SK-N-SH (cell line): ENCODE measurements at regions not wholly inside any gene's neighbourhood (a gene's known extent, or its start where the extent isn't known, plus 50 kb on each side); places are given as distances from the start of the nearest gene placed in this dataset.

Experiments
- CTCF ChIA-PET: fragments of 300-600, 350-600 bp; formaldehyde crosslinking; extraction: SDS; loops from one replicate; lab custom pipeline; 2021; lab: Yijun Ruan, JAX
- POLR2A ChIA-PET: fragments of 350-600 bp; sonication (Branson Sonifier 250); formaldehyde crosslinking; extraction: SDS; loops from one replicate; lab custom pipeline; 2020; ENCODE audit warnings: antibody characterized with exemption, inconsistent platforms; lab: Yijun Ruan, JAX
- DNase-seq: peaks from one replicate; pipeline ENCODE4 v3.0.0; 2012
- H2AFZ ChIP-seq: fragments of 200-600 bp; sonication (generic); 2 replicates; pipeline ENCODE4 v1.8.1; 2016; ENCODE audit warnings: antibody characterized with exemption, mild to moderate bottlenecking, low read depth
- H3F3A ChIP-seq: fragments of 200-600 bp; sonication (generic); replicated peaks from 2 replicates; pipeline ENCODE3; 2016; ENCODE audit warnings: antibody characterized with exemption, mild to moderate bottlenecking; ENCODE audit not compliant: insufficient read depth
- H3K27ac ChIP-seq, 2 experiments: fragments of 200-500 bp in 1 of 2; fragments of 200-600 bp in 1 of 2; sonication (Bioruptor generic) in 1 of 2; sonication (generic), shearing (Covaris generic) in 1 of 2; 2 replicates each; pipeline versions ENCODE4 v1.5.1 to v1.6.1; 2014 to 2016; ENCODE audit warnings: low read depth in 2 of 2, inconsistent platforms in 1 of 2, low read length in 1 of 2, mild to moderate bottlenecking in 1 of 2, mixed read lengths in 1 of 2
- H3K27me3 ChIP-seq: fragments of 200-600 bp; sonication (generic), shearing (Covaris generic); 2 replicates; pipeline ENCODE4 v1.6.1; 2016; ENCODE audit warnings: mixed run types; ENCODE audit not compliant: insufficient read depth
- H3K36me3 ChIP-seq, 2 experiments: fragments of 200-500 bp in 1 of 2; fragments of 200-600 bp in 1 of 2; sonication (Bioruptor generic) in 1 of 2; sonication (generic) in 1 of 2; replicated peaks in 1 of 2; 2 replicates each; pipeline versions ENCODE3 to v1.5.1; 2014 to 2016; ENCODE audit warnings: low read length in 1 of 2, mild to moderate bottlenecking in 1 of 2; ENCODE audit not compliant: insufficient read depth in 2 of 2, control insufficient read depth in 1 of 2
- H3K4me1 ChIP-seq, 2 experiments: fragments of 200-500 bp in 1 of 2; fragments of 200-600 bp in 1 of 2; sonication (Bioruptor generic) in 1 of 2; sonication (generic), shearing (Covaris generic) in 1 of 2; 2 replicates each; pipeline versions ENCODE4 v1.5.1 to v1.6.1; 2014 to 2016; ENCODE audit warnings: low read depth in 1 of 2, low read length in 1 of 2, mixed run types in 1 of 2; ENCODE audit not compliant: insufficient read depth in 2 of 2, control insufficient read depth in 1 of 2
- H3K4me2 ChIP-seq: fragments of 200-600 bp; sonication (generic), shearing (Covaris generic); 2 replicates; pipeline ENCODE4 v1.6.1; 2017; ENCODE audit warnings: mixed run types
- H3K4me3 ChIP-seq, 2 experiments: fragments of 200-500 bp in 1 of 2; fragments of 200-600 bp in 1 of 2; sonication (Bioruptor generic) in 1 of 2; sonication (generic), shearing (Covaris generic) in 1 of 2; 2 replicates each; pipeline versions ENCODE4 v1.5.1 to v1.8.1; 2014 to 2016; ENCODE audit warnings: low read depth in 2 of 2, inconsistent platforms in 1 of 2, low read length in 1 of 2, mild to moderate bottlenecking in 1 of 2, mixed read lengths in 1 of 2, moderate library complexity in 1 of 2
- H3K79me2 ChIP-seq: fragments of 200-600 bp; sonication (generic); 2 replicates; pipeline ENCODE4 v1.8.1; 2017; ENCODE audit warnings: mild to moderate bottlenecking; ENCODE audit not compliant: insufficient read depth
- H3K9ac ChIP-seq: fragments of 200-600 bp; sonication (generic); 2 replicates; pipeline ENCODE4 v1.6.1; 2017; ENCODE audit warnings: mixed run types
- H3K9me2 ChIP-seq: fragments of 200-600 bp; sonication (generic); 2 replicates; pipeline ENCODE4 v1.6.1; 2017; ENCODE audit warnings: mixed run types
- H3K9me3 ChIP-seq: fragments of 200-600 bp; sonication (generic); 2 replicates; pipeline ENCODE4 v1.6.1; 2017; ENCODE audit warnings: mixed run types, mild to moderate bottlenecking, moderate library complexity
- H4K20me1 ChIP-seq: fragments of 200-600 bp; sonication (generic); 2 replicates; pipeline ENCODE4 v1.6.1; 2017; ENCODE audit warnings: mild to moderate bottlenecking, mixed run types; ENCODE audit not compliant: insufficient read depth
- EP300 ChIP-seq, 2 experiments: IDR thresholded peaks; 2 replicates each; pipeline versions ENCODE4 v1.4.0 to v1.6.1; 2012; ENCODE audit warnings: borderline replicate concordance in 1 of 2, low read depth in 1 of 2, low read length in 1 of 2
- FOSL2 ChIP-seq: IDR thresholded peaks from 2 replicates; pipeline ENCODE4 v1.4.0; 2012; ENCODE audit warnings: low read depth, mild to moderate bottlenecking, moderate library complexity, borderline replicate concordance
- GATA2 ChIP-seq: sonication (generic); formaldehyde crosslinking; IDR thresholded peaks from 2 replicates; pipeline ENCODE4 v1.5.0; 2020; ENCODE audit warnings: mild to moderate bottlenecking, missing genetic modification reagents
- MAX ChIP-seq: IDR thresholded peaks from 2 replicates; pipeline ENCODE4 v1.4.0; 2012; ENCODE audit warnings: low read depth
- MXI1 ChIP-seq: IDR thresholded peaks from 2 replicates; pipeline ENCODE4 v1.6.1; 2012; ENCODE audit warnings: mild to moderate bottlenecking, low read depth, low read length, improper control_type of control experiment
- PBX3 ChIP-seq: IDR thresholded peaks from 2 replicates; pipeline ENCODE4; 2012
- POLR2AphosphoS5 ChIP-seq: IDR thresholded peaks from 2 replicates; pipeline ENCODE4 v1.6.1; 2012; ENCODE audit warnings: low read depth, low read length
- USF2 ChIP-seq: fragments of 150-350 bp; IDR thresholded peaks from 2 replicates; pipeline ENCODE4 v1.6.1; 2017; ENCODE audit warnings: antibody characterized with exemption, low read length, low read depth, borderline replicate concordance
- WGBS: methylation state at CpG from one replicate; pipeline ENCODE4 v1.1.6; 2017; ENCODE audit warnings: low lambda C conversion rate; 5-methylcytosine and 5-hydroxymethylcytosine counted together

GRCh38 chrX:149275836-149276235, 229.3 kb downstream of the IDS start:
- H3K36me3 ChIP-seq, result no peaks in the 10 kb centered on the region
- no peak overlapping the region for H2AFZ ChIP-seq
- H3K9me2 ChIP-seq, result no peaks in the 10 kb centered on the region
- no peaks in the 10 kb centered on the region for H3F3A ChIP-seq
- POLR2A ChIA-PET, result no interaction called here
- no peaks in the 10 kb centered on the region for H3K4me1 ChIP-seq
- no peak for TF ChIP-seq EP300 (IDR thresholded peaks at IDR 0.05; ENCODE audit: borderline replicate concordance in 1 of 2, low read depth in 1 of 2, low read length in 1 of 2)
- TF ChIP-seq PBX3, result no peak
- TF ChIP-seq USF2, result no peak
- TF ChIP-seq MXI1, result no peak
- no peak overlapping the region for H3K9ac ChIP-seq
- WGBS, result 3% methylated on average over 2 of the region's 2 CpGs
- no peaks in the 10 kb centered on the region for H4K20me1 ChIP-seq
- H3K27ac ChIP-seq, result no peak overlapping the region
- no peaks in the 10 kb centered on the region for H3K9me3 ChIP-seq
- H3K4me2 ChIP-seq, result no peak overlapping the region
- CTCF ChIA-PET, result interaction anchor here (0.6 to 0.7 kb wide), 2 partner anchors 11 to 1359 kb away, joined by 3 read pairs; no protein-coding TSS in a partner anchor
- no peaks in the 10 kb centered on the region for H3K27me3 ChIP-seq
- H3K79me2 ChIP-seq, result no peaks in the 10 kb centered on the region
- H3K4me3 ChIP-seq, result no peak overlapping the region
- no peak for DNase-seq

GRCh38 chrX:149274516-149275105, 230.5 kb downstream of the IDS start:
- no peak overlapping the region for H3K9ac ChIP-seq
- H3K4me2 ChIP-seq, result no peak overlapping the region
- no peaks in the 10 kb centered on the region for H3K27me3 ChIP-seq
- no peak overlapping the region for H3K4me3 ChIP-seq
- no peaks in the 10 kb centered on the region for H3K9me2 ChIP-seq
- CTCF ChIA-PET, result interaction anchor here (1.6 kb wide), 1 partner anchor 12 kb away, joined by 6 read pairs; no protein-coding TSS in a partner anchor
- no peak for DNase-seq
- no peaks in the 10 kb centered on the region for H3K4me1 ChIP-seq
- H4K20me1 ChIP-seq, result no peaks in the 10 kb centered on the region
- no peaks in the 10 kb centered on the region for H3K79me2 ChIP-seq
- no peak overlapping the region for H2AFZ ChIP-seq
- POLR2A ChIA-PET, result no interaction called here
- no peak overlapping the region for H3K27ac ChIP-seq
- no peaks in the 10 kb centered on the region for H3F3A ChIP-seq
- 4% methylated on average over 4 of the region's 4 CpGs for WGBS
- H3K9me3 ChIP-seq, result no peaks in the 10 kb centered on the region
- TF ChIP-seq FOSL2 (no peak), GATA2 (no peak), MAX (no peak), POLR2AphosphoS5 (no peak)
- TF ChIP-seq, all 33 proteins: peak for 0
- H3K36me3 ChIP-seq, result no peaks in the 10 kb centered on the region
